Endothelial cell of umbilical vein (primary cell): ENCODE measurements at regions not wholly inside any gene's neighbourhood (a gene's known extent, or its start where the extent isn't known, plus 50 kb on each side); places are given as distances from the start of the nearest gene placed in this dataset.

Experiments
- BruUV-seq: library from RNA; stranded (reverse); fragments of 400-500 nt; replicated peaks from 2 replicates; lab custom pipeline; 2021; lab: Mats Ljungman, UMichigan
- CTCF ChIA-PET: fragments of 300-600, 350-600 bp; sonication (Branson Sonifier 250); formaldehyde crosslinking; loops from one replicate; lab custom pipeline; 2021; ENCODE audit warnings: antibody characterized with exemption, inconsistent platforms; lab: Charles Lee
- POLR2A ChIA-PET: fragments of 300-600, 350-600 bp; sonication (Branson Sonifier 250); formaldehyde crosslinking; loops from one replicate; lab custom pipeline; 2021; ENCODE audit warnings: antibody characterized with exemption, inconsistent platforms; lab: Charles Lee
- DNase-seq: peaks from one replicate; pipeline ENCODE4 v3.0.0-alpha.2; 2011; ENCODE audit warnings: low read depth, low spot score
- FAIRE-seq: peaks from 2 replicates; lab custom pipeline; 2011; peaks lifted over from hg19 to GRCh38; lab: Jason Lieb, UNC
- H2AFZ ChIP-seq: 2 replicates; pipeline ENCODE4 v1.6.0; 2012; ENCODE audit warnings: low read depth, low read length, control low read depth, inconsistent platforms
- H3K27ac ChIP-seq: 2 replicates; pipeline ENCODE4 v1.5.1; 2011; ENCODE audit warnings: low read depth, mild to moderate bottlenecking, control low read depth, low read length, moderate library complexity; ENCODE audit not compliant: insufficient read depth
- H3K27me3 ChIP-seq, 2 experiments: 2 replicates each; pipeline versions ENCODE4 v1.6.0 to v1.6.1; 2011; ENCODE audit warnings: low read length in 2 of 2, mixed read lengths in 1 of 2; ENCODE audit not compliant: control insufficient read depth in 2 of 2, insufficient read depth in 2 of 2
- H3K36me3 ChIP-seq, 2 experiments: 2 replicates in 1 of 2; 3 replicates in 1 of 2; pipeline ENCODE4 v1.5.1; 2011; ENCODE audit warnings: low read length in 2 of 2, mild to moderate bottlenecking in 1 of 2, moderate library complexity in 1 of 2; ENCODE audit not compliant: control insufficient read depth in 2 of 2, insufficient read depth in 2 of 2; ENCODE audit errors: extremely low read depth in 1 of 2
- H3K4me1 ChIP-seq: 3 replicates; pipeline ENCODE4 v1.5.1; 2011; ENCODE audit warnings: mild to moderate bottlenecking, low read length; ENCODE audit not compliant: control insufficient read depth, insufficient read depth; ENCODE audit errors: extremely low read depth
- H3K4me2 ChIP-seq: 2 replicates; pipeline ENCODE4 v1.6.1; 2011; ENCODE audit warnings: low read length, control low read depth, mixed read lengths; ENCODE audit not compliant: insufficient read depth
- H3K4me3 ChIP-seq, 3 experiments: fragments of 200-600 bp in 1 of 3; sonication (generic), shearing (Covaris generic) in 1 of 3; replicated peaks in 1 of 3; 2 replicates each; pipeline ENCODE4 v1.5.1; 2011 to 2016; ENCODE audit warnings: control low read depth in 3 of 3, low read length in 3 of 3, mild to moderate bottlenecking in 2 of 3, inconsistent platforms in 1 of 3, low read depth in 1 of 3, moderate library complexity in 1 of 3; ENCODE audit not compliant: insufficient read depth in 1 of 3
- H3K79me2 ChIP-seq: 2 replicates; pipeline ENCODE4 v1.6.0; 2012; ENCODE audit warnings: low read length, inconsistent platforms; ENCODE audit not compliant: control insufficient read depth, insufficient read depth
- H3K9ac ChIP-seq: replicated peaks from 2 replicates; pipeline ENCODE3; 2011; ENCODE audit warnings: low read length, control low read depth; ENCODE audit not compliant: insufficient read depth; ENCODE audit errors: extremely low read depth
- H3K9me1 ChIP-seq: replicated peaks from 3 replicates; pipeline ENCODE4 v1.6.0; 2011; ENCODE audit warnings: mild to moderate bottlenecking, low read length; ENCODE audit not compliant: control insufficient read depth, insufficient read depth; ENCODE audit errors: extremely low read depth
- H3K9me3 ChIP-seq: replicated peaks from 2 replicates; pipeline ENCODE4 v1.5.1; 2012; ENCODE audit warnings: low read length, inconsistent platforms; ENCODE audit not compliant: control insufficient read depth, insufficient read depth
- H4K20me1 ChIP-seq: replicated peaks from 2 replicates; pipeline ENCODE3; 2011; ENCODE audit warnings: mild to moderate bottlenecking, low read length; ENCODE audit not compliant: control insufficient read depth, insufficient read depth; ENCODE audit errors: extremely low read depth
- EZH2 ChIP-seq: IDR thresholded peaks from 2 replicates; pipeline ENCODE4 v1.6.1; 2012; ENCODE audit warnings: borderline replicate concordance, low read depth, mild to moderate bottlenecking, moderate library complexity, low read length, inconsistent platforms; ENCODE audit not compliant: severe bottlenecking
- FOS ChIP-seq: IDR thresholded peaks from 2 replicates; pipeline ENCODE4 v1.6.1; 2011; ENCODE audit warnings: mild to moderate bottlenecking, low read length, moderate library complexity, borderline replicate concordance; ENCODE audit not compliant: insufficient read depth
- GATA2 ChIP-seq: IDR thresholded peaks from 2 replicates; pipeline ENCODE4 v1.7.0; 2011; ENCODE audit warnings: low read depth, mild to moderate bottlenecking, moderate library complexity, mixed read lengths, low read length; ENCODE audit not compliant: insufficient read length, insufficient read depth
- JUN ChIP-seq: IDR thresholded peaks from 2 replicates; pipeline ENCODE4 v1.6.1; 2011; ENCODE audit warnings: borderline replicate concordance, low read depth; ENCODE audit not compliant: insufficient read length, insufficient read depth
- POLR2A ChIP-seq: IDR thresholded peaks from 2 replicates; pipeline ENCODE4 v1.6.1; 2012; ENCODE audit warnings: low read depth, mild to moderate bottlenecking, control low read depth, low read length
- POLR2AphosphoS5 ChIP-seq: IDR thresholded peaks from 2 replicates; pipeline ENCODE4 v1.6.1; 2012; ENCODE audit warnings: low read depth, mild to moderate bottlenecking, control low read depth, low read length, moderate library complexity; ENCODE audit not compliant: insufficient read depth
- dilution Hi-C: fragments of 300-500 bp; cut with MboI; formaldehyde crosslinking; loops from one replicate; pipeline ENCODE4 v1.15.0; 2019; ENCODE audit warnings: low sequenced_read_pairs; ENCODE audit not compliant: extremely low pct_ligation_motif_present
- intact Hi-C: fragments of 100-400 bp; cut with micrococcal nuclease; formaldehyde crosslinking; loops from one replicate; pipeline ENCODE4 v1.10.0; 2022
- TF ChIP-seq, protein P1 (sequence below): IDR thresholded peaks from 2 replicates; pipeline ENCODE4 v1.6.1; 2011; ENCODE audit not compliant: insufficient read depth, insufficient read length
- TF ChIP-seq, protein P2 (sequence below), 2 donors: IDR thresholded peaks; 1 replicate in 1 of 2; 2 replicates in 1 of 2; pipeline ENCODE4 v1.5.1; 2011; ENCODE audit warnings: low read length in 2 of 2, mild to moderate bottlenecking in 2 of 2, moderate library complexity in 2 of 2, control low read depth in 1 of 2, inconsistent platforms in 1 of 2, low read depth in 1 of 2; ENCODE audit not compliant: insufficient read depth in 1 of 2; ENCODE audit errors: extremely low read depth in 1 of 2

DNA sequence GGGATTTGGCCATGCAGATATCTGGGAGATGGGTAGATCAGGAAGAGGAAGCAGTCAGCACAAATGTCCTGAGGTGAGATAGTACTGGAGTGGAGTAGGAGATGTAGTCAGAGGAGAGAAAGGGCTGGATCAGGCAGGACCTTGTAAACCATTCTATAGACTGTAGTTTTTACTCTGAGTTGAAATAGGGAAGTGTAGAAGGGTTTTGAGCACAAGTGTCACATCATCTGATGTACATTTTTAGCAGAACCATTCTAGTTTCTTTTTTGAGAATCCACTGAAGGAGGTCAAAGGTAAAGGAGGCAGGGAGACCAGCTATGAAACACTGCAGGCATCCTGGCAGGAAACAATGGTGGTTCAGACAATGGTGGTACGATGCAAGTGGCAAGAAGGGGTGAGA is 194.6 kb upstream of the RRP15 start:
- ChIA-PET CTCF (no interaction called here), POLR2A (no interaction called here)
- BruUV-seq, result no TSS peak
- Histone ChIP-seq H3K79me2 (no peaks in the 10 kb centered on the region), H2AFZ (no peak overlapping the region), H3K4me2 (no peak overlapping the region), H3K36me3 (no peaks in the 10 kb centered on the region), H3K9me3 (peaks cover 2% of the 10 kb centered on the region), H4K20me1 (no peaks in the 10 kb centered on the region), H3K27me3 (no peaks in the 10 kb centered on the region), H3K9me1 (no peaks in the 10 kb centered on the region), H3K4me1 (no peaks in the 10 kb centered on the region), H3K4me3 (no peak overlapping the region), H3K27ac (no peak overlapping the region), H3K9ac (no peak overlapping the region)
- dilution Hi-C loops (no loop called here), intact Hi-C loops (no loop called here)
- no peak for FAIRE-seq
- TF ChIP-seq GATA2, result no peak
- TF ChIP-seq, protein P1, sequence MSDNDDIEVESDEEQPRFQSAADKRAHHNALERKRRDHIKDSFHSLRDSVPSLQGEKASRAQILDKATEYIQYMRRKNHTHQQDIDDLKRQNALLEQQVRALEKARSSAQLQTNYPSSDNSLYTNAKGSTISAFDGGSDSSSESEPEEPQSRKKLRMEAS, result no peak
- TF ChIP-seq EZH2, result no peak
- no peak for DNase-seq

DNA sequence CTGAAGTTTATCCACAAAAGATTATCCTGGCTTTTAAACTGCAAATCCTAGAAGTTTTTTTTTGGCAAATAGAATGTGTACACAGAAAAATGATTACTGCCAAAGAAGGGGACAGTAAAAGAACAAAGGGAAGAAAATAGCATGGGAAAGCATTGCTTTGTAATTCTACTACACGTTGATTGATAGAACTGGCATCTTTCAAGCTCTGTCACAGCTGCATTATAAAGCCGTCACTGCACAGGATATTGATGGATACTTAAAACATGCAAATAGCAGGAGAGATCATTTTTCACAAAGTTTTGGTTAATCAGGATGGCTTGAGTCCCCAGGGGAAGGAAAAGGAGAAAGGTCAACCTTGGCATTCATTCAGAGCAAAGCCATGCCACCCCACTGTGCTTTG is 183.7 kb upstream of the RRP15 start:
- Histone ChIP-seq H3K9me1 (no peaks in the 10 kb centered on the region), H3K27ac (no peak overlapping the region), H3K4me1 (no peaks in the 10 kb centered on the region), H3K9me3 (no peaks in the 10 kb centered on the region), H3K36me3 (no peaks in the 10 kb centered on the region), H2AFZ (no peak overlapping the region), H4K20me1 (no peaks in the 10 kb centered on the region), H3K79me2 (no peaks in the 10 kb centered on the region), H3K4me2 (no peak overlapping the region), H3K4me3 (no peak overlapping the region), H3K9ac (no peak overlapping the region), H3K27me3 (no peaks in the 10 kb centered on the region)
- dilution Hi-C loops (no loop called here), intact Hi-C loops (no loop called here)
- FAIRE-seq (no peak), DNase-seq (no peak)
- BruUV-seq, result no TSS peak
- ChIA-PET POLR2A (no interaction called here), CTCF (no interaction called here)
- TF ChIP-seq, protein P2, sequence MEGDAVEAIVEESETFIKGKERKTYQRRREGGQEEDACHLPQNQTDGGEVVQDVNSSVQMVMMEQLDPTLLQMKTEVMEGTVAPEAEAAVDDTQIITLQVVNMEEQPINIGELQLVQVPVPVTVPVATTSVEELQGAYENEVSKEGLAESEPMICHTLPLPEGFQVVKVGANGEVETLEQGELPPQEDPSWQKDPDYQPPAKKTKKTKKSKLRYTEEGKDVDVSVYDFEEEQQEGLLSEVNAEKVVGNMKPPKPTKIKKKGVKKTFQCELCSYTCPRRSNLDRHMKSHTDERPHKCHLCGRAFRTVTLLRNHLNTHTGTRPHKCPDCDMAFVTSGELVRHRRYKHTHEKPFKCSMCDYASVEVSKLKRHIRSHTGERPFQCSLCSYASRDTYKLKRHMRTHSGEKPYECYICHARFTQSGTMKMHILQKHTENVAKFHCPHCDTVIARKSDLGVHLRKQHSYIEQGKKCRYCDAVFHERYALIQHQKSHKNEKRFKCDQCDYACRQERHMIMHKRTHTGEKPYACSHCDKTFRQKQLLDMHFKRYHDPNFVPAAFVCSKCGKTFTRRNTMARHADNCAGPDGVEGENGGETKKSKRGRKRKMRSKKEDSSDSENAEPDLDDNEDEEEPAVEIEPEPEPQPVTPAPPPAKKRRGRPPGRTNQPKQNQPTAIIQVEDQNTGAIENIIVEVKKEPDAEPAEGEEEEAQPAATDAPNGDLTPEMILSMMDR (IDR thresholded peaks at IDR 0.05; ENCODE audit: extremely low read depth in 1 of 2, insufficient read depth in 1 of 2, low read depth in 1 of 2, low read length in 2 of 2), result no peak
- TF ChIP-seq FOS, result no peak
- TF ChIP-seq POLR2AphosphoS5, result no peak
- no peak for TF ChIP-seq POLR2A
- no peak for TF ChIP-seq JUN
- TF ChIP-seq, protein P1, result no peak
- TF ChIP-seq GATA2, result no peak
